Gastrocnemius medialis (tissue), 4 donors: ENCODE measurements at regions not wholly inside any gene's neighbourhood (a gene's known extent, or its start where the extent isn't known, plus 50 kb on each side); places are given as distances from the start of the nearest gene placed in this dataset.

Source experiments
- ATAC-seq, 2 donors: fragments of 150-250 bp; one replicate each; pipeline ENCODE4 v1.9.1; 2016
- DNase-seq, 2 donors: peaks; one replicate each; pipeline ENCODE4 v3.0.0-alpha.2; 2019
- H3K27ac ChIP-seq, 4 donors: fragments of 200-600 bp; sonication (generic); 1 replicate in 1 of 4; 2 replicates in 3 of 4; pipeline ENCODE4 v1.5.1; 2016 to 2018; ENCODE audit warnings: mild to moderate bottlenecking in 2 of 4, moderate library complexity in 1 of 4
- H3K27me3 ChIP-seq, 3 donors: fragments of 200-600 bp; sonication (generic) in 2 of 3; 1 replicate in 1 of 3; 2 replicates in 2 of 3; pipeline versions ENCODE4 v1.5.1 to v1.6.0; 2016 to 2019; ENCODE audit warnings: mild to moderate bottlenecking in 1 of 3, moderate library complexity in 1 of 3
- H3K36me3 ChIP-seq, 2 donors: fragments of 200-600 bp; sonication (generic) in 1 of 2; one replicate each; pipeline ENCODE4 v1.5.1; 2017 to 2018
- H3K4me1 ChIP-seq, 2 donors: fragments of 200-600 bp; sonication (generic) in 1 of 2; one replicate each; pipeline ENCODE4 v1.5.1; 2016 to 2017; ENCODE audit warnings: mild to moderate bottlenecking in 2 of 2
- H3K4me3 ChIP-seq, 4 donors: fragments of 200-600 bp; sonication (generic) in 3 of 4; 1 replicate in 1 of 4; 2 replicates in 3 of 4; pipeline ENCODE4 v1.5.1; 2016 to 2019; ENCODE audit warnings: mild to moderate bottlenecking in 2 of 4
- H3K9me3 ChIP-seq, 3 donors: fragments of 200-600 bp; sonication (generic) in 2 of 3; 1 replicate in 1 of 3; 2 replicates in 2 of 3; pipeline ENCODE4 v1.5.1; 2016 to 2019
- CTCF ChIP-seq, 5 experiments: fragments of 450-650 bp in 3 of 5; fragments of 200-600 bp in 2 of 5; sonication (generic) in 2 of 5; IDR thresholded peaks in 4 of 5; conservative IDR thresholded peaks in 1 of 5; 1 replicate in 4 of 5; 2 replicates in 1 of 5; pipeline ENCODE4 v1.5.1; 2016 to 2019; ENCODE audit warnings: antibody characterized with exemption in 5 of 5, mild to moderate bottlenecking in 3 of 5, moderate library complexity in 3 of 5
- POLR2A ChIP-seq, 2 donors: fragments of 450-650 bp; IDR thresholded peaks; one replicate each; pipeline ENCODE4 v1.6.1; 2017; ENCODE audit warnings: antibody characterized with exemption in 2 of 2, mild to moderate bottlenecking in 2 of 2, moderate library complexity in 2 of 2
- in situ Hi-C, 4 donors: fragments of 200-750 bp; cut with MboI; loops; one replicate each; pipeline versions ENCODE4 v1.15.0 to v1.8.0; 2017; ENCODE audit warnings: low sequenced_read_pairs in 4 of 4
- intact Hi-C: fragments of 100-400 bp; cut with DNase I; formaldehyde crosslinking; loops from one replicate; pipeline ENCODE4 v1.15.1; 2023; ENCODE audit warnings: low total_unique reads

GRCh38 chr12:85516667-85517325 is 236.8 kb downstream of the ALX1 start:
- DNase-seq (no peak), ATAC-seq (no peak)
- in situ Hi-C loops: no loop called here
- H3K9me3 ChIP-seq: no peaks in the 10 kb centered on the region
- no peak overlapping the region for H3K4me3 ChIP-seq
- TF ChIP-seq CTCF (IDR thresholded peaks at IDR 0.05 in 4 of 5, conservative IDR thresholded peaks at IDR 0.05 in 1 of 5): no peak
- no peaks in the 10 kb centered on the region for H3K36me3 ChIP-seq
- no peaks in the 10 kb centered on the region for H3K27me3 ChIP-seq
- no peak overlapping the region for H3K27ac ChIP-seq
- intact Hi-C loops: no loop called here
- no peaks in the 10 kb centered on the region for H3K4me1 ChIP-seq

- no peak overlapping the region for H3K27ac ChIP-seq
- in situ Hi-C loops: no loop called here
- DNase-seq: no peak
- H3K9me3 ChIP-seq: no peaks in the 10 kb centered on the region
- ATAC-seq: no peak
- H3K27me3 ChIP-seq: no peaks in the 10 kb centered on the region
- H3K4me1 ChIP-seq: no peaks in the 10 kb centered on the region
- H3K4me3 ChIP-seq: no peak overlapping the region
- intact Hi-C loops: no loop called here
- TF ChIP-seq POLR2A (IDR thresholded peaks at IDR 0.05) (no peak), CTCF (IDR thresholded peaks at IDR 0.05 in 4 of 5, conservative IDR thresholded peaks at IDR 0.05 in 1 of 5) (no peak)
- no peaks in the 10 kb centered on the region for H3K36me3 ChIP-seq
Measured at GRCh38 chr12:85519163-85519562, 239.1 kb downstream of the ALX1 start.

- DNase-seq (no peak), ATAC-seq (no peak)
- Histone ChIP-seq H3K4me3 (no peak overlapping the region), H3K9me3 (no peaks in the 10 kb centered on the region), H3K27ac (no peak overlapping the region), H3K36me3 (no peaks in the 10 kb centered on the region), H3K27me3 (no peaks in the 10 kb centered on the region), H3K4me1 (no peaks in the 10 kb centered on the region)
- in situ Hi-C loops (no loop called here), intact Hi-C loops (no loop called here)
- no peak for TF ChIP-seq POLR2A (IDR thresholded peaks at IDR 0.05)
- no peak for TF ChIP-seq CTCF (IDR thresholded peaks at IDR 0.05 in 4 of 5, conservative IDR thresholded peaks at IDR 0.05 in 1 of 5)
Measured at GRCh38 chr12:85523197-85523596, 243.2 kb downstream of the ALX1 start.

- Histone ChIP-seq H3K4me1 (no peaks in the 10 kb centered on the region), H3K27me3 (no peaks in the 10 kb centered on the region), H3K27ac (no peak overlapping the region), H3K36me3 (no peaks in the 10 kb centered on the region), H3K9me3 (no peaks in the 10 kb centered on the region), H3K4me3 (no peak overlapping the region)
- DNase-seq: no peak
- intact Hi-C loops: no loop called here
- in situ Hi-C loops: no loop called here
- no peak for ATAC-seq
- TF ChIP-seq POLR2A (IDR thresholded peaks at IDR 0.05): no peak
- no peak for TF ChIP-seq CTCF (IDR thresholded peaks at IDR 0.05 in 4 of 5, conservative IDR thresholded peaks at IDR 0.05 in 1 of 5)
Measured at GRCh38 chr12:85527192-85527591, 247.2 kb downstream of the ALX1 start.

- ATAC-seq: no peak
- H3K9me3 ChIP-seq: no peaks in the 10 kb centered on the region
- intact Hi-C loops: no loop called here
- H3K36me3 ChIP-seq: no peaks in the 10 kb centered on the region
- H3K4me3 ChIP-seq: no peak overlapping the region
- no peaks in the 10 kb centered on the region for H3K27me3 ChIP-seq
- no peak for DNase-seq
- no peak overlapping the region for H3K27ac ChIP-seq
- in situ Hi-C loops: no loop called here
- H3K4me1 ChIP-seq: no peaks in the 10 kb centered on the region
- no peak for TF ChIP-seq POLR2A (IDR thresholded peaks at IDR 0.05)
- no peak for TF ChIP-seq CTCF (IDR thresholded peaks at IDR 0.05 in 4 of 5, conservative IDR thresholded peaks at IDR 0.05 in 1 of 5)
Measured at GRCh38 chr12:85529896-85530295, 249.9 kb downstream of the ALX1 start.
